ENCODE measurements at regions not wholly inside any gene's neighbourhood (a gene's known extent, or its start where the extent isn't known, plus 50 kb on each side); places are given as distances from the start of the nearest gene placed in this dataset.
A peak's percentile ranks its signal among the peaks of the same experiment; 100 is the strongest.

DNA sequence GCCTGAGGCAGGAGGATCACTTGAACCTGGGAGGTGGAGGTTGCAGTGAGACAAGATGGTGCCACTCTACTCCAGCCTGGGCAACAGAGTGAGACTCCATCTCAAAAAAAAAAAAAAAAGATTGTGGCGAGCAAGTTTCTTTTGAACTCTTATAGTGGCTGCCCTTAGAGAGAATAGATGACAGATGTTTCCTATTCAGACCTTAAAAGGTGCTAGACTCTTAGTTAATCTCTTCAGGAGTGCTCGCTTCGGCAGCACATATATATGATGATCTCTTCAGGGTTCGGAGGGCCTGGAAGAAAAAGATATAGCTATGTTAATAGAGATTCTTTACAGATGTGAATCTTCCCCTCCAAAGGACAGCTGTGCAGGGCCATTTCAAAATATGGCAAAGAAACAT is 73.1 kb upstream of the AMN1 start:
- ChIA-PET POLR2A (interaction anchor here (0.7 kb wide), 1 partner anchor 89 kb away, joined by 3 read pairs; no protein-coding TSS in a partner anchor), CTCF (no interaction called here)
- no peak overlapping the region for H3K27ac ChIP-seq (ENCODE audit: low read depth in 1 of 2, low read length in 2 of 2)
- intact Hi-C loops (cut with DNase I, micrococcal nuclease), result loop anchor here in 1 of 2 experiments (10.0 kb wide), 1 partner anchor 163 kb away; no protein-coding TSS in a partner anchor
- H3K4me1 ChIP-seq (ENCODE audit: insufficient read depth, low read length), result peaks cover 29% of the 10 kb centered on the region
- Mint-ChIP-seq H3K4me1 (ENCODE audit: low read depth) (peaks cover 58% of the 10 kb centered on the region), H3K4me3 (peak overlapping the region; percentile 5), H3K9me3 (no peaks in the 10 kb centered on the region), H3K27me3 (no peaks in the 10 kb centered on the region), H3K27ac (peak overlapping the region; percentile 80), H3K36me3 (ENCODE audit: low read depth) (no peaks in the 10 kb centered on the region)
- H3K27me3 ChIP-seq (ENCODE audit: control insufficient read depth in 1 of 2, insufficient read depth in 2 of 2, low read length in 2 of 2), result no peaks in the 10 kb centered on the region
- H3K36me3 ChIP-seq (ENCODE audit: insufficient read depth, low read length), result no peaks in the 10 kb centered on the region
- H3K4me3 ChIP-seq (ENCODE audit: low read length), result no peak overlapping the region
- no peak for TF ChIP-seq CTCF (IDR thresholded peaks at IDR 0.05)
- H3K9me3 ChIP-seq (ENCODE audit: control insufficient read depth in 1 of 2, insufficient read depth in 1 of 2, low read length in 2 of 2), result peaks cover 0 to 15% of the 10 kb centered on the region in 2 experiments
- no peak for ATAC-seq (ENCODE audit: poor library complexity)
- peak in 2 of 14 experiments; percentile 11 to 13 for DNase-seq

DNA sequence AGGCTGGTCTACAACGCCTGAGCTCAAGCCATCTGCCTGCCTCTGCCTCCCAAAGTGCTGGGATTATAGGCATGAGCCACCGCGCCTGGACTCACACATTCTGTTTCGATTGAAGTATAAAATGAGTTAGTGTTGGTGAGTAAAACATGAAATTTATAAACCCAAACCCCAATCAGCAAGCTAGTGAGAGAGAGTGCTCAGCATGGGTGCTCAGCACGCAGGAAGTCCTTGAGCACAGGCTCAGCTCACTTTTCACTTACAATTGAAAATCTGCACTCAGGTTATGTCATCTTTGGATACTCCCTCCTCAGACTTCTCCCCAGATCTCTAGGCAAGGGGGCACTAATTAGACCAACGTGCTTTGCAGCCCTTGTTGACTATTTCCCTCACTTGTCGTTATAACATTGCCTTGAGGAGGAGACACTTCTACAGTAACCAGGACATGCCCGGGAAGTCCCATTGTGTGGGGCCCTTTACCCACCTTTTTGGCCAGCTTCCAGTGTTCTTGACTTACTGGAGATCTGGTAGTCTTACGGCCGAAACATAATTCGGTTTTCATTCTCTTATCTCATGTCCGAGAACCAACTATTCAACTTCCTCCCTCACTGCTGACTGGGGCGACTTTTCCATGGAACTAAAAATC is 68.5 kb upstream of the AMN1 start:
- Histone ChIP-seq H3K9me3 (ENCODE audit: control insufficient read depth in 1 of 2, insufficient read depth in 1 of 2, low read length in 2 of 2) (peaks cover 0 to 9% of the 10 kb centered on the region in 2 experiments), H3K4me1 (ENCODE audit: insufficient read depth, low read length) (peaks cover 17% of the 10 kb centered on the region), H3K27ac (ENCODE audit: low read depth in 1 of 2, low read length in 2 of 2) (peak overlapping the region in 1 of 2 donors; percentile 17), H3K27me3 (ENCODE audit: control insufficient read depth in 1 of 2, insufficient read depth in 2 of 2, low read length in 2 of 2) (no peaks in the 10 kb centered on the region), H3K36me3 (ENCODE audit: insufficient read depth, low read length) (no peaks in the 10 kb centered on the region), H3K4me3 (ENCODE audit: low read length) (no peak overlapping the region)
- CTCF ChIA-PET, result no interaction called here
- Mint-ChIP-seq H3K27ac (peak overlapping the region; percentile 83), H3K4me1 (ENCODE audit: low read depth) (peaks cover 49% of the 10 kb centered on the region), H3K27me3 (no peaks in the 10 kb centered on the region), H3K9me3 (no peaks in the 10 kb centered on the region), H3K4me3 (peak overlapping the region; percentile 30), H3K36me3 (ENCODE audit: low read depth) (no peaks in the 10 kb centered on the region)
- DNase-seq (peak in 5 of 14 experiments; percentile 5 to 69 (median 43)), ATAC-seq (ENCODE audit: poor library complexity) (peak; percentile 39)
- POLR2A ChIA-PET, result interaction anchor here (0.9 to 1.1 kb wide), 4 partner anchors 11 to 164 kb away, joined by 3 read pairs; partner anchors contain the start of gene AMN1
- no peak for TF ChIP-seq CTCF (IDR thresholded peaks at IDR 0.05)
- intact Hi-C loops (cut with DNase I, micrococcal nuclease), result no loop called here

DNA sequence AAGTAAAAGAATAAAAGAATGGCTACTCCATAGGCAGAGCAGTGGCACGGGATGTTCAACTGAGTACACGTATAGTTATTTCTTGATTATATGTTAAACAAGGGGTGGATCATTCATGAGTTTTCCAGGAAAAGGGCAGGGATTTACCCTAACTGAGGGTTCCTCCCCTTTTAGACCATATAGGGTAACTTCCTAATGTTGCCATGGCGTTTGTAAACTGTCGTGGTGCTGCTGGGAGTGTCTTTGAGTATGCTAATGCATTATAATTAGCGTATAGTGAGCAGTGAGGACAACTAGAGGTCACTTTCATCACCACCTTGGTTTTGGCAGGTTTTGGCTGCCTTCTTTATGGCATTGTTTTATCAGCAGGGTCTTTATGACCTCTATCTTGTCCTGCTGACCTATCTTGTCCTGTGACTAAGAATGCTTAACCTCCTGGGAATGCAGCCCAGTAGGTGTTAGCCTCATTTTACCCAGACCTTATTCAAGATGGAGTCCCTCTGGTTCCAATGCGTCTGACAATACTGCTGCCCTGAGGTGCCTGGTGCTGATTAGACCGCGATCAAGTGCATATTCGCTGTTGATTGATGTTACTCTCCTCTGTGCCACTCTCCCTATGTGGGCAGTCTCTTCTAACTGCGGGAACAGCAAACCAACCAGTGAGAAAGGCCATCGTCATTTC is 67.6 kb upstream of the AMN1 start:
- DNase-seq (no peak), ATAC-seq (ENCODE audit: poor library complexity) (no peak)
- peaks cover 16% of the 10 kb centered on the region for H3K4me1 ChIP-seq (ENCODE audit: insufficient read depth, low read length)
- no peaks in the 10 kb centered on the region for H3K9me3 Mint-ChIP-seq
- H3K4me3 ChIP-seq (ENCODE audit: low read length), result no peak overlapping the region
- no peaks in the 10 kb centered on the region for H3K36me3 Mint-ChIP-seq (ENCODE audit: low read depth)
- no peak overlapping the region for H3K27ac ChIP-seq (ENCODE audit: low read depth in 1 of 2, low read length in 2 of 2)
- POLR2A ChIA-PET, result interaction anchor here (1.0 to 1.1 kb wide), 2 partner anchors 12 to 67 kb away, joined by 3 read pairs; partner anchors contain the start of gene AMN1
- H3K27me3 ChIP-seq (ENCODE audit: control insufficient read depth in 1 of 2, insufficient read depth in 2 of 2, low read length in 2 of 2), result no peaks in the 10 kb centered on the region
- peak overlapping the region; percentile 83 for H3K27ac Mint-ChIP-seq
- no peak overlapping the region for H3K4me3 Mint-ChIP-seq
- peaks cover 45% of the 10 kb centered on the region for H3K4me1 Mint-ChIP-seq (ENCODE audit: low read depth)
- no peaks in the 10 kb centered on the region for H3K27me3 Mint-ChIP-seq
- H3K9me3 ChIP-seq (ENCODE audit: control insufficient read depth in 1 of 2, insufficient read depth in 1 of 2, low read length in 2 of 2), result peaks cover 0 to 17% of the 10 kb centered on the region in 2 experiments
- no peaks in the 10 kb centered on the region for H3K36me3 ChIP-seq (ENCODE audit: insufficient read depth, low read length)
- intact Hi-C loops (cut with DNase I, micrococcal nuclease), result no loop called here
- CTCF ChIA-PET, result no interaction called here
- no peak for TF ChIP-seq CTCF (IDR thresholded peaks at IDR 0.05)

All from CD4-positive, alpha-beta T cell (primary cell).